SK-N-MC (cell line): ENCODE measurements at regions not wholly inside any gene's neighbourhood (a gene's known extent, or its start where the extent isn't known, plus 50 kb on each side); places are given as distances from the start of the nearest gene placed in this dataset.

Experiments used
- EZH2 ChIP-seq: fragments of 200-600 bp; sonication (generic); IDR thresholded peaks from one replicate; pipeline ENCODE4 v1.6.1; 2017; ENCODE audit warnings: antibody characterized with exemption
- FOXP2 ChIP-seq: optimal IDR thresholded peaks from 2 replicates; pipeline ENCODE3; 2011; ENCODE audit warnings: mild to moderate bottlenecking, moderate library complexity; ENCODE audit not compliant: insufficient read depth; ENCODE audit errors: extremely low read length, control extremely low read depth
- POLR2AphosphoS5 ChIP-seq: IDR thresholded peaks from 2 replicates; pipeline ENCODE4 v1.6.1; 2012; ENCODE audit warnings: mild to moderate bottlenecking, low read depth, low read length, borderline replicate concordance

- TF ChIP-seq EZH2: no peak
- TF ChIP-seq POLR2AphosphoS5: no peak
- TF ChIP-seq FOXP2: no peak
These were observed 1107.1 kb upstream of the TMPRSS15 start for GRCh38 chr21:19510653-19511052.
